Activated CD4-positive, alpha-beta memory T cell treated with anti-CD3 and anti-CD28 coated beads for 36 hours (primary cell): ENCODE measurements at regions not wholly inside any gene's neighbourhood (a gene's known extent, or its start where the extent isn't known, plus 50 kb on each side); places are given as distances from the start of the nearest gene placed in this dataset.
"Not testable (repeated sequence)": the region's sequence is repeated elsewhere in the genome, so short reads cannot be mapped to it uniquely, and the experiment has no call there.

Experiments used
- CTCF ChIA-PET: fragments of 350-600 bp; sonication (Branson Sonifier 250); formaldehyde crosslinking; loops from one replicate; lab custom pipeline; 2021; ENCODE audit warnings: antibody characterized with exemption, inconsistent platforms; lab: Charles Lee
- POLR2A ChIA-PET: fragments of 350-600 bp; sonication (Branson Sonifier 250); formaldehyde crosslinking; loops from one replicate; lab custom pipeline; 2021; ENCODE audit warnings: antibody characterized with exemption; lab: Charles Lee
- DNase-seq: peaks from one replicate; pipeline ENCODE4 v3.0.0-alpha.2; 2020
- H3K27ac Mint-ChIP-seq: one replicate; pipeline ENCODE4 v1.8.0; 2021; ENCODE audit warnings: mixed read lengths
- H3K27me3 Mint-ChIP-seq: one replicate; pipeline ENCODE4 v1.8.0; 2021; ENCODE audit warnings: mixed read lengths
- H3K36me3 Mint-ChIP-seq: one replicate; pipeline ENCODE4 v1.8.0; 2021; ENCODE audit warnings: mixed read lengths
- H3K4me1 Mint-ChIP-seq: one replicate; pipeline ENCODE4 v1.8.0; 2021; ENCODE audit warnings: low read depth, mixed read lengths
- H3K4me3 Mint-ChIP-seq: one replicate; pipeline ENCODE4 v1.8.0; 2021; ENCODE audit warnings: mild to moderate bottlenecking, mixed read lengths
- H3K9me3 Mint-ChIP-seq: one replicate; pipeline ENCODE4 v1.8.0; 2021; ENCODE audit warnings: mixed read lengths
- intact Hi-C: fragments of 100-400 bp; cut with micrococcal nuclease; formaldehyde crosslinking; loops from one replicate; pipeline ENCODE4 v1.15.1; 2023

DNA sequence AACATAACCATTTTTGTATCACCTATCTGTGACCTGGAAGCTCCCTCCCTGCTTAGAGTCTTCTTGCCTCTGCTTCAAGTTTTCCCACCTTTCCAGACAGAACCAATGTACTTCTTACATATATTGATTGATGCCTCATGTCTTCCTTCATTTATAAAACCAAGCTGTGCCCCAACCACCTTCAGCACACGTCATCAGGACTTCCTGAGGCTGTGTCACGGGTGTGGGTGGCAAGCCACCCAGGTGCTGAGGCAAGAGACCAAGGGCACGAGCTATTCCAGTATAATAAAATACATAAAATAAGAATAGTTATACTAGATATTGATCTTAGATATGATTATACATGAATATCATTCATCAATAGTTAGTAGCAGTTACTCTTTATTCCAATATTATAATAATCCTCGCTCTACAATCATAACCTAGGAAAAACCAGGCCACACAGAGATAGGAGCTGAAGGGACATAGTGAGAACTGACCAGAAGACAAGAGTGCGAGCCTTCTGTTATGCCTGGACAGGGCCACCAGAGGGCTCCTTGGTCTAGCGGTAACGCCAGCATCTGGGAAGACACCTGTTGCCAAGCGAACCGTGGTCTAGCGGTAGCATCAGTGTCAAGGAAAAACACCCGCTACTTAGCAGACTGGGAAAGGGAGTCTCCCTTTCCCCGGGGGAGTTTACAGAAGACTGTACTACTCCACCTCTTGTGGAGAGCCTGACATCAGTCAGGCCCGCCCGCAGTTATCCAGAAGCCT lies 180.2 kb upstream of the ERCC4 start:
- CTCF ChIA-PET, result not testable (repeated sequence)

DNA sequence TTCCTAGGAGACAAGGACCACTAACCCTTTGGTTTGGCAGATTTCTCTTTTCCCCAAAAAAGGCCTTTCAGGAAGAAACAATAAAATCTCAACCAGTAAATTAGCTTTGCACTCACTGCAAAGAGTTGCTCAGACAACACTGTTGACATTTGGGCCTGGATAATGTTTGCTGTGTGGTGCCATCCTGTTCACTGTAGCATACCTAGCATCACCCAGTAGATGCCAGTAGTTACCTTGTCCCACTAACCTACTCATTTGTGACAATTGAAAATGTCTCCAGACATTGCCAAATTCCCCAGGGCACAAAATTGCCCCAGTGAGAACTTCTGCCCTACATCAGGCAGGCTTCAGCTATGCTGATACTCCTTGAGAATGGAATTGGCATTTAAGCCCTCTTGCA lies 177.0 kb upstream of the ERCC4 start:
- peaks cover 11% of the 10 kb centered on the region for H3K9me3 Mint-ChIP-seq
- H3K4me3 Mint-ChIP-seq, result no peak overlapping the region
- POLR2A ChIA-PET, result no interaction called here
- intact Hi-C loops, result no loop called here
- no peaks in the 10 kb centered on the region for H3K27me3 Mint-ChIP-seq
- CTCF ChIA-PET, result no interaction called here
- H3K36me3 Mint-ChIP-seq, result no peaks in the 10 kb centered on the region
- no peak overlapping the region for H3K27ac Mint-ChIP-seq
- no peak for DNase-seq
- H3K4me1 Mint-ChIP-seq, result no peaks in the 10 kb centered on the region

More for the DNA sequence above, 180.2 kb upstream of the ERCC4 start:
- DNase-seq, H3K4me1 Mint-ChIP-seq, H3K27me3 Mint-ChIP-seq, H3K36me3 Mint-ChIP-seq, intact Hi-C loops, POLR2A ChIA-PET, H3K27ac Mint-ChIP-seq, H3K4me3 Mint-ChIP-seq: not testable (repeated sequence)
- H3K9me3 Mint-ChIP-seq, result peaks cover 11% of the 10 kb centered on the region

DNA sequence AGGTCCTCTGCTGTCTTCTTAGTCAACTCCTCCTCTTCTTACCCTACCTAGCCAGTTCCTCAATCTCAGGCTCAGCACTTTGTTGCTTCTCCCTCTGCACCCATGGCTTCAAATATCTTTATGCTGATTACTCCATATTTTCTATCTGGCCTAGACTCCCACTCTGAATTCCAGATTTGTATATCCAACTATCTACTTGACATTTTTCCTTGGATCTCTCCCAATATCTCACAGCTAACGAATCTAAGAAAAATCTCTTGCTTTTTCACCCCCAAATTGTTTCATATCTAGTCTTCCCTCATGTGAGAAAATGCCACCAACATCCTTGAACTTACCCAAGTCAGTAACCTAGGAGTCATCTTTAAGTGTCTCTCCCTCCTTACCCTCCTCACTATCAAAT lies 176.4 kb upstream of the ERCC4 start:
- ChIA-PET CTCF (interaction anchor here (0.6 kb wide), 1 partner anchor 161 kb away, joined by 4 read pairs; no protein-coding TSS in a partner anchor), POLR2A (no interaction called here)
- no peaks in the 10 kb centered on the region for H3K36me3 Mint-ChIP-seq
- intact Hi-C loops, result no loop called here
- no peaks in the 10 kb centered on the region for H3K27me3 Mint-ChIP-seq
- peaks cover 11% of the 10 kb centered on the region for H3K9me3 Mint-ChIP-seq
- DNase-seq, result no peak
- H3K27ac Mint-ChIP-seq, result no peak overlapping the region
- no peak overlapping the region for H3K4me3 Mint-ChIP-seq
- H3K4me1 Mint-ChIP-seq, result no peaks in the 10 kb centered on the region

DNA sequence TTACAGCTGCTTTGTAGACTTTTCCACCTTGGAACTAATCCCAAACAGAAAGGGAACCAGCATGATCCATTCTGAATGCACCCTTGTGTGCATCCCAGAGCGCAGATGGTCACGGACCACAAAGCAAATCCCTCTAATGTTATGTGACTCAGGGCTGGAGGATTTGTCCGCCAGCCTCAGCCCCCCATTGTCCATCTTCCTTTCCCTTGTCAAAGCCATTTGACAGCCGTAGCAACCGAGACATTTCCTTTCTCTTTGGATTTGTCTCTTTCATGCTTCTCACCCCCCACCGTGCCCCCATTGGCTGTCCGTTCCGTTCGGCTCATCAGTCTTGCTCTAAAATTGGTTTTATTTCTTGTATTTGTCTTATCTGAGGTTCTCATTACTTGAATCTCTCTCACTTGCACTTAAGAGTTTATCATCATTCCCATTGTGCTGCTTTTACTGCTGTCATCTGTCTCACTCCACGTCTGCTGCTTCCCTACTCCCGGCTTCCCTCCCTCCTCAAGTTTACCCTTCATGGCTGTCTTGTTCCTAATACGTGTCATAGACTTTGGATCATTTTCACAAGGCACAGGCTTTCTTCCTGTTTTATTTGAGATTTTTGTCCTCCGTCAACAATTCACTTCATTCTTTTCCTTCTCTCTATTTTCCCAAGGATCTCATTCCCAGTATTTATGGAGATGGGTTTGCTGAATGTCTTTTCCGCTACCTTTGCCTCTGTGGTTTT lies 163.4 kb upstream of the ERCC4 start:
- H3K27ac Mint-ChIP-seq, result no peak overlapping the region
- H3K4me3 Mint-ChIP-seq, result no peak overlapping the region
- H3K4me1 Mint-ChIP-seq, result no peaks in the 10 kb centered on the region
- no peaks in the 10 kb centered on the region for H3K27me3 Mint-ChIP-seq
- H3K9me3 Mint-ChIP-seq, result peaks cover 2% of the 10 kb centered on the region
- CTCF ChIA-PET, result no interaction called here
- POLR2A ChIA-PET, result no interaction called here
- no peak for DNase-seq
- intact Hi-C loops, result no loop called here
- H3K36me3 Mint-ChIP-seq, result no peaks in the 10 kb centered on the region

DNA sequence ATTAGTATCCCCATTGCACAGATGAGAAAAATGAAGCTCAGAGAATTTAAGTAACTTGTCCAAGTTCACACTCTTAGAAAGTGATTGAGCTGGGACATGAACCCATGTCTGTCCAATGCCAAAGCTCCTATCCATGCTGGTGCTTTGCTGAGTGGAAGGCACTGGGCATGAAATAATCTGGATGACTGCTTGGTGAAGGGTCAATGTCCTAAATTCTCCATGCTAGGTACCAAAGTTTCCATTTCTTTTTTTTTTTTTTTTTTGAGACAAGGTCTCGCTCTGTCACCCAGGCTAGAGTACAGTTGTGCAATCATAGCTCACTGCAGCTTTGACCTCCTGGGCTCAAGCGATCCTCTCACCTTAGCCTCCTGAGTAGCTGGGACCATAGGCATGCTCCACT lies 153.6 kb upstream of the ERCC4 start:
- intact Hi-C loops, result no loop called here
- DNase-seq, result no peak

DNA sequence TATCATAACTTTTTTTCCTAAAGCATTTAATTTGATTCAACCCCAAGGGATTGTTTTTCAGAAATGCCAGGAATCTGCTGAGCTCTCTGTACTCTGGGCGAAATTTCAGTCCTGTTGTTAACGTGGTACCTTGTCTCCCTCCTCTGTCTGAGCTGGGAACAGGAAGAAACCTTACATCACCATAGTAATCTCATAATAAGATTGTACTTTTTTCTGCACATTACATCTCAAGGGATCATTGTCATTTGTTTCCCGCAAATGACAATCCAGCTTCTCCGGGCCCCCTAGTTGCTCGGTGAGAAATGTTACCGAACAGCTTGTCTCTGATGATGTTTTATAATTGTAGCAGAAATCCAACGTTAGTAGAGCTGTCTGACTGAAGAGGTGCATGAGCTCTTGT lies 152.7 kb upstream of the ERCC4 start:
- Mint-ChIP-seq H3K9me3 (no peaks in the 10 kb centered on the region), H3K4me1 (no peaks in the 10 kb centered on the region), H3K36me3 (no peaks in the 10 kb centered on the region), H3K27ac (no peak overlapping the region), H3K4me3 (no peak overlapping the region), H3K27me3 (peaks cover 2% of the 10 kb centered on the region)
- ChIA-PET POLR2A (no interaction called here), CTCF (no interaction called here)
- intact Hi-C loops, result no loop called here
- DNase-seq, result no peak

More for the DNA sequence above, 153.6 kb upstream of the ERCC4 start:
- Mint-ChIP-seq H3K9me3 (no peaks in the 10 kb centered on the region), H3K4me1 (no peaks in the 10 kb centered on the region), H3K27me3 (peaks cover 3% of the 10 kb centered on the region), H3K4me3 (no peak overlapping the region), H3K27ac (no peak overlapping the region), H3K36me3 (no peaks in the 10 kb centered on the region)
- ChIA-PET POLR2A (no interaction called here), CTCF (no interaction called here)

DNA sequence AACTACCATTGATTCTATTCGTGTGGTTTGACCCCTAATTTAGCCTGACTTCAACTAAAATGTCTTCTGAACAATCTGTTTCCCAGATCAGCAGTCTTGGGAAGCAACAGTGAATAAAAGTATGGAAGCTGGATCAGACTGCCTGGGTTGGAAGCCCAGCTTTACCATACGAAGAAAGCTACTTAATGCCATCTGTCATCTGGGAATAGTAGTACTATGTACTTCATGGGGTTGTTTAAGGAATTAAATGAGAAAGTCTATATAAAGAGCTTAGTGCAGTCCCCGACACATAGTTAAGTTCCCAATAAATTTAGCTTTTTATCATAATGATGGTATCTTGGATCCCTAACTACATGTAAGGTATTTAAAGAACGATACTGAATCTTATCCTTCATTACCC lies 151.5 kb upstream of the ERCC4 start:
- Mint-ChIP-seq H3K27me3 (no peaks in the 10 kb centered on the region), H3K27ac (no peak overlapping the region), H3K4me1 (no peaks in the 10 kb centered on the region), H3K36me3 (no peaks in the 10 kb centered on the region), H3K9me3 (no peaks in the 10 kb centered on the region), H3K4me3 (no peak overlapping the region)
- CTCF ChIA-PET, result no interaction called here
- intact Hi-C loops, result no loop called here
- POLR2A ChIA-PET, result no interaction called here
- DNase-seq, result no peak

DNA sequence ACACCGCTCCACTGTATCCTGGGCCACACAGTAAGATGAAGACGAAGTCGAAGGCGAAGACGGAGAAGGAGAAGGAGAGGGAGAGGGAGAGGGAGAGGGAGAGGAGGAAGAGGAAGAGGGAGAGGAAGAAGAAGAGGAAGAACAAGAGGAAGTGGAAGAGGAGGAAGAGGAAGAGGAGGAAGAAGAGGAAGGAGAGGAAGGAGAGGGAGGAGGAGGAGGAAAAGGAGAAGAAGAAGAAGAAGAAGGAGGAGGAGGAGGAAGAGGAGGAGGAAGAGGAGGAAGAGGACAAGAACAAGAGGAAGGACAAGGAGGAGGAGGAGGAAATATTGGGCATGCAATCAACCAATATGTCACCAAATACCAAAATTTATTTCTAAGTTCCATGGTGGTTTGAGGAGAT lies 149.5 kb upstream of the ERCC4 start:
- H3K4me1 Mint-ChIP-seq, result no peaks in the 10 kb centered on the region
- intact Hi-C loops, result no loop called here
- no peak overlapping the region for H3K27ac Mint-ChIP-seq
- ChIA-PET CTCF (no interaction called here), POLR2A (no interaction called here)
- peaks cover 6% of the 10 kb centered on the region for H3K9me3 Mint-ChIP-seq
- no peak for DNase-seq
- no peak overlapping the region for H3K4me3 Mint-ChIP-seq
- H3K36me3 Mint-ChIP-seq, result no peaks in the 10 kb centered on the region
- H3K27me3 Mint-ChIP-seq, result no peaks in the 10 kb centered on the region

DNA sequence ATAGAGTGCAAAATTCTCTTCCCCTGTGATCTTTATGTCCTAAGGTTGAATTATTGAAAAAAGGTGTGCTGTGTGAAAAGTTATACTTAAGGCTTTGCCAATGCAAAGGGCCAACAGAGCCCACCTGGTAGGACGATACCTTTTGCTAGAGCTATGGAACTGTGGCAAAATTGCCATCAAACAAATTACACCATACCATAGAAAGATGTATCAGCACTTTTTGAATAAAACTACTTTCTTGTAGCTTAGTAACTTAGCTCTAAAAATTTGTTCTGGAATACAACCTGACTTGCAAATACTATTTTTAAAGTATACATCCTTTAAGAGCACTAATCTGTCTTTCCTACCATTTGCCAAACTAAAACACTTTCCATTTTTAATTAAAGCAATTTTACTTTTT lies 147.2 kb upstream of the ERCC4 start:
- DNase-seq, result no peak
- Mint-ChIP-seq H3K9me3 (peaks cover 11% of the 10 kb centered on the region), H3K27ac (no peak overlapping the region), H3K4me1 (no peaks in the 10 kb centered on the region), H3K4me3 (no peak overlapping the region), H3K36me3 (no peaks in the 10 kb centered on the region), H3K27me3 (no peaks in the 10 kb centered on the region)
- ChIA-PET POLR2A (no interaction called here), CTCF (no interaction called here)
- intact Hi-C loops, result no loop called here

DNA sequence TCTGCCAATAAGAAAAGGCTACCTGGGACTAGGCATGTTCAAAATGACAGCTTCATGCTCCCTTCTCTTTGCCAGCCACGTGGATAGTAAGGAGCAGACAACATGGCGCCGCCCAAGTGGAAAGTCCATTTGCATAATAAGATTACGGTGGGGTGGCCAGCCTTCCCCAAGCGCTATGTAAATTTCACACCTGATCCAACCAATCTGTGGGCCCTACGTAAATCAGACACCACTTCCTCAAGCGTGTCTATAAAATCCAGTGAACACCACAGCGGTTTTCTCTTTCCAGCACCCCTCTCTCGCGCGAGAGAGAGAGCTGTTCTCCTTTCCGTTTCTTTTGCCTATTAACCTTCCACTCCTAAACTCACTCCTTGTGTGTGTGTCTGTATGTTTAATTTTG lies 140.3 kb upstream of the ERCC4 start:
- Mint-ChIP-seq H3K36me3 (no peaks in the 10 kb centered on the region), H3K9me3 (peaks cover 13% of the 10 kb centered on the region), H3K4me3 (no peak overlapping the region), H3K4me1 (no peaks in the 10 kb centered on the region), H3K27me3 (no peaks in the 10 kb centered on the region), H3K27ac (no peak overlapping the region)
- POLR2A ChIA-PET, result no interaction called here
- intact Hi-C loops, result no loop called here
- CTCF ChIA-PET, result no interaction called here
- DNase-seq, result no peak

DNA sequence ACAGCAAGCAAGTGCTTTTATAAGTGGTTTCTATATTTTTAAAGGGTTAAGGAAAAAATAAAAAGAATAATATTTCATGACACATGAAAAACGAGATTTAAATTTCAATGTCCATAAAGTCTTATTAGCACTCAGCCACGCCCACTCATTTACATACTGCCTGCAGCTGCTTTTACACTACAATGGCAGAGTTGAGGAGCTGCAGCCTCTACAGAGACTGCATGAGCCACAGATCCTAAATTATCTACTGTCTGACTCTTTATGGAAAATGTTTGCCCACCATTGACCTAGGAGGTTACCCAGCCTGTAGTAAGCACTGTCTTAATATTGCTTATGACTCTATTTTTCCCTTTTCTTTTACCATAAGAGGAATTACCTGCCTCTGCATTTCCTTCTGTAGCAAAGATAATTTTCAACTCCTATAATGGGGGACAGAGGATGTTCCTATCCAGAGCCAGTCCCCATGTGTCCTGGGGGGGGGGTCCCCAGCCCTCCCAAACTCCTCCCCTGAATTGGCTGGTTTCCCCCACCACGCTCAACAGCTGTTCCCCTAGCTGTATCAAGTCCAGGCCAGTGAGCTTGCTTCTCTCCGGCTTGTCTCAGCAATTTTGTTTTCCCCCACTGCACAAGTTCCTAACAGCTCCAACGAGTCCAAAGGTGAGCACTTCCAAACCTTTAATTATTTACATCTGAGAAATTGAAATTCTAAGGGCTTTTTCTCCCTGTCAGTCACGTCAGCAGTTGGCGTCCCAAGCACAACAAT lies 139.4 kb upstream of the ERCC4 start:
- DNase-seq, result no peak
- CTCF ChIA-PET, result no interaction called here
- Mint-ChIP-seq H3K36me3 (no peaks in the 10 kb centered on the region), H3K4me1 (no peaks in the 10 kb centered on the region), H3K4me3 (no peak overlapping the region), H3K27me3 (no peaks in the 10 kb centered on the region), H3K9me3 (peaks cover 8% of the 10 kb centered on the region), H3K27ac (no peak overlapping the region)
- POLR2A ChIA-PET, result no interaction called here
- intact Hi-C loops, result no loop called here

DNA sequence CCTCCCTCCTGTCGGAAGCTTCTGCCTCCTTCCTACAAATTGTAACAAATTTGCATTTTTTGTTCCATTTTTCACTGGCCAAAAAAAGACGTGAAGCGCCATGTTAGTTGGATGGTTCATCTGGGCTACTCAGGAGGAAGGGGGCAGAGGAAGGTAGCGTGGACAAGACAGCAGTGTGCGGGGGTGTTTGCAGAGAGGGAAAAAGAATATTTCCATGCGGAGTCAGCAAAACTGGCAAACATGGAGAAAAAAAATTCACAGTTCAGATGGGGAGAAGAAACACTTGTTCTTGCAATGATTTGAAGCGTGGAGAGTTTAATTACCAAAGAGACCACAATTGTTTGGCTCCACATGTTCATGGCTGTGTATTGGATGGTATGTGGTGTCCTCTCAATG lies 138.8 kb upstream of the ERCC4 start:
- Mint-ChIP-seq H3K9me3 (peaks cover 4% of the 10 kb centered on the region), H3K4me3 (no peak overlapping the region), H3K36me3 (no peaks in the 10 kb centered on the region), H3K4me1 (no peaks in the 10 kb centered on the region), H3K27me3 (no peaks in the 10 kb centered on the region), H3K27ac (no peak overlapping the region)
- ChIA-PET POLR2A (no interaction called here), CTCF (no interaction called here)
- DNase-seq, result no peak
- intact Hi-C loops, result no loop called here
